ENCODE measurements at regions not wholly inside any gene's neighbourhood (a gene's known extent, or its start where the extent isn't known, plus 50 kb on each side); places are given as distances from the start of the nearest gene placed in this dataset.

GRCh38 chr1:229180161-229180560 lies 90.8 kb upstream of the RAB4A start:
- H3K36me3 ChIP-seq (ENCODE audit: insufficient read depth, low read length, poor library complexity, severe bottlenecking) = no peaks in the 10 kb centered on the region
- no peaks in the 10 kb centered on the region for H3K27me3 ChIP-seq (replicated peaks; ENCODE audit: insufficient read depth, low read depth, low read length, poor library complexity)
- H3K4me1 ChIP-seq (ENCODE audit: insufficient read depth, low read length, poor library complexity, severe bottlenecking) = no peaks in the 10 kb centered on the region
- CTCF ChIA-PET = no interaction called here
- no peak for DNase-seq (ENCODE audit: low spot score)
- TF ChIP-seq EZH2 (IDR thresholded peaks at IDR 0.05; ENCODE audit: borderline replicate concordance, low read depth, low read length, poor library complexity, severe bottlenecking) (no peak), CTCF (conservative IDR thresholded peaks at IDR 0.05; ENCODE audit: low read depth, low read length) (no peak)
- intact Hi-C loops (cut with micrococcal nuclease; ENCODE audit: unreplicated experiment) = no loop called here
- H3K4me3 ChIP-seq (ENCODE audit: low read depth, low read length, poor library complexity, severe bottlenecking) = no peak overlapping the region
- H3K9me3 ChIP-seq (ENCODE audit: low read depth, low read length, poor library complexity, severe bottlenecking) = no peaks in the 10 kb centered on the region
- BruUV-seq (replicated peaks) = no TSS peak
- H3K27ac ChIP-seq (ENCODE audit: low read depth, low read length, poor library complexity, severe bottlenecking) = no peak overlapping the region
- POLR2A ChIA-PET (ENCODE audit: low non-redundant PET) = no interaction called here

- TF ChIP-seq CTCF (conservative IDR thresholded peaks at IDR 0.05; ENCODE audit: low read depth, low read length) (no peak), EZH2 (IDR thresholded peaks at IDR 0.05; ENCODE audit: borderline replicate concordance, low read depth, low read length, poor library complexity, severe bottlenecking) (no peak)
- intact Hi-C loops (cut with micrococcal nuclease; ENCODE audit: unreplicated experiment) = no loop called here
- Histone ChIP-seq H3K9me3 (ENCODE audit: low read depth, low read length, poor library complexity, severe bottlenecking) (no peaks in the 10 kb centered on the region), H3K4me3 (ENCODE audit: low read depth, low read length, poor library complexity, severe bottlenecking) (no peak overlapping the region), H3K4me1 (ENCODE audit: insufficient read depth, low read length, poor library complexity, severe bottlenecking) (no peaks in the 10 kb centered on the region), H3K36me3 (ENCODE audit: insufficient read depth, low read length, poor library complexity, severe bottlenecking) (no peaks in the 10 kb centered on the region), H3K27me3 (replicated peaks; ENCODE audit: insufficient read depth, low read depth, low read length, poor library complexity) (no peaks in the 10 kb centered on the region), H3K27ac (ENCODE audit: low read depth, low read length, poor library complexity, severe bottlenecking) (no peak overlapping the region)
- no TSS peak for BruUV-seq (replicated peaks)
- no peak for DNase-seq (ENCODE audit: low spot score)
- POLR2A ChIA-PET (ENCODE audit: low non-redundant PET) = no interaction called here
- CTCF ChIA-PET = no interaction called here
These were observed 89.5 kb upstream of the RAB4A start for GRCh38 chr1:229181419-229181818.

GRCh38 chr1:229183588-229183987 lies 87.3 kb upstream of the RAB4A start:
- H3K27me3 ChIP-seq (replicated peaks; ENCODE audit: insufficient read depth, low read depth, low read length, poor library complexity) = no peaks in the 10 kb centered on the region
- TF ChIP-seq CTCF (conservative IDR thresholded peaks at IDR 0.05; ENCODE audit: low read depth, low read length) (no peak), EZH2 (IDR thresholded peaks at IDR 0.05; ENCODE audit: borderline replicate concordance, low read depth, low read length, poor library complexity, severe bottlenecking) (no peak)
- H3K36me3 ChIP-seq (ENCODE audit: insufficient read depth, low read length, poor library complexity, severe bottlenecking) = no peaks in the 10 kb centered on the region
- no peaks in the 10 kb centered on the region for H3K9me3 ChIP-seq (ENCODE audit: low read depth, low read length, poor library complexity, severe bottlenecking)
- no peak for DNase-seq (ENCODE audit: low spot score)
- CTCF ChIA-PET = no interaction called here
- H3K4me1 ChIP-seq (ENCODE audit: insufficient read depth, low read length, poor library complexity, severe bottlenecking) = no peaks in the 10 kb centered on the region
- no peak overlapping the region for H3K4me3 ChIP-seq (ENCODE audit: low read depth, low read length, poor library complexity, severe bottlenecking)
- H3K27ac ChIP-seq (ENCODE audit: low read depth, low read length, poor library complexity, severe bottlenecking) = no peak overlapping the region
- intact Hi-C loops (cut with micrococcal nuclease; ENCODE audit: unreplicated experiment) = no loop called here
- POLR2A ChIA-PET (ENCODE audit: low non-redundant PET) = no interaction called here
- BruUV-seq (replicated peaks) = no TSS peak
